ENCODE measurements at regions not wholly inside any gene's neighbourhood (a gene's known extent, or its start where the extent isn't known, plus 50 kb on each side); places are given as distances from the start of the nearest gene placed in this dataset.

DNA sequence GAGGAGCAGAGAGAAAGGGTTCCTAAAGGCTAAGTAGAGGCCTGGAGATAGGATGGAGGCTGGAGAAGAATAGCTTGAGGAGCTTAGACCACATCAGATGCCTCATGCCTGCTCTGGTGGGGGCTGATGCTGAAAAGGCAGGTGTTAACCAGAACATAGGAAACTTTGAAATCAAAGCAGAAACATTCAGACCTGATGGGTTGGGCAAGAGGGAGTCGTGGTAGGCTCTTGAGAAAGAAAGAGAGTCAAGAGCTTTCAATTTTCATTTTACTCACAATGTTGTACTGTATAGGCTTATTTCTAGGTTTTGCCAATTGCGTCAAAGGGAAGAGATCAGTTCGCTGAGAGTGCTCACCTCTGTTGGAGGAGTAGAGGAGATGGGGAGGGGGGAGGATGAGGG is 406.6 kb upstream of the SALL1 start:
- CTCF ChIA-PET = no interaction called here
- BruUV-seq (replicated peaks) = no TSS peak
- no peak overlapping the region for H3K27ac Mint-ChIP-seq (ENCODE audit: unreplicated experiment)
- H3K36me3 Mint-ChIP-seq (ENCODE audit: insufficient read depth, unreplicated experiment) = no peaks in the 10 kb centered on the region
- peaks cover 32% of the 10 kb centered on the region for H3K27me3 Mint-ChIP-seq (ENCODE audit: unreplicated experiment)
- intact Hi-C loops (cut with micrococcal nuclease; ENCODE audit: unreplicated experiment) = no loop called here
- DNase-seq = no peak
- H3K4me1 Mint-ChIP-seq (ENCODE audit: low read depth, unreplicated experiment) = no peaks in the 10 kb centered on the region
- no peaks in the 10 kb centered on the region for H3K9me3 Mint-ChIP-seq (ENCODE audit: low read depth, unreplicated experiment)
- H3K4me3 Mint-ChIP-seq (ENCODE audit: low read depth, unreplicated experiment) = no peak overlapping the region
- TF ChIP-seq, protein P1, sequence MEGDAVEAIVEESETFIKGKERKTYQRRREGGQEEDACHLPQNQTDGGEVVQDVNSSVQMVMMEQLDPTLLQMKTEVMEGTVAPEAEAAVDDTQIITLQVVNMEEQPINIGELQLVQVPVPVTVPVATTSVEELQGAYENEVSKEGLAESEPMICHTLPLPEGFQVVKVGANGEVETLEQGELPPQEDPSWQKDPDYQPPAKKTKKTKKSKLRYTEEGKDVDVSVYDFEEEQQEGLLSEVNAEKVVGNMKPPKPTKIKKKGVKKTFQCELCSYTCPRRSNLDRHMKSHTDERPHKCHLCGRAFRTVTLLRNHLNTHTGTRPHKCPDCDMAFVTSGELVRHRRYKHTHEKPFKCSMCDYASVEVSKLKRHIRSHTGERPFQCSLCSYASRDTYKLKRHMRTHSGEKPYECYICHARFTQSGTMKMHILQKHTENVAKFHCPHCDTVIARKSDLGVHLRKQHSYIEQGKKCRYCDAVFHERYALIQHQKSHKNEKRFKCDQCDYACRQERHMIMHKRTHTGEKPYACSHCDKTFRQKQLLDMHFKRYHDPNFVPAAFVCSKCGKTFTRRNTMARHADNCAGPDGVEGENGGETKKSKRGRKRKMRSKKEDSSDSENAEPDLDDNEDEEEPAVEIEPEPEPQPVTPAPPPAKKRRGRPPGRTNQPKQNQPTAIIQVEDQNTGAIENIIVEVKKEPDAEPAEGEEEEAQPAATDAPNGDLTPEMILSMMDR (IDR thresholded peaks at IDR 0.05; ENCODE audit: unreplicated experiment) = no peak

DNA sequence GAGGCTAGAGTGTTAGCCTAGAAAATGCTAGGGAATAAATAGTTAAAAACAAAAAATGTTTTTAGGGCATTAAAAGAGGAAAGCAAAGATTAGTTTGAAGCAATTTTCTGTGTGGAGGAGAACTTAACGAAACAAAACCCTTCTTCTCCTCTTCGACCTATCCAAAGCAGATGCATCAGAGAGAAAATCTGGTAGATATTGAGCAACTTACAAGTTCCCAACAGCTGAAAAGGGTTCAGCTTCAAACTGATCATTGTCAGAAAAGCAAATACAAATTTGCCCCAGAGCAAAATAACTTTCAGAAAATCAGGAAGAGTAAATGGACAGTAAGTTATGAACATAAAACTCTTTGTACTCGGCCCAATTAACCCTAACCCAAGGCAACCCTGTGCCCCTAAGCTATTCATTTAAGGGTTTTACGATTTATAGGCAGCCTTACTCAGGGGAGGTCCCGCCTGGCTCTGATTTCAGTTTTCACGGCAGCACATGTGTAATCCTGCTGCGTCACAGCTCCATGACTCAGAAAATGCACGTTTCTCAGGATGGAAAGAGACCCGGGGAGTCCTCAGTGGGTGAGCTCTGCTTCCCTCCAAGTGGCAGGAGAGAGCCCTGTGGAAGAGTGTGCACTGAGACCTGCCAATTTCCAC is 405.7 kb upstream of the SALL1 start:
- no peaks in the 10 kb centered on the region for H3K4me1 Mint-ChIP-seq (ENCODE audit: low read depth, unreplicated experiment)
- intact Hi-C loops (cut with micrococcal nuclease; ENCODE audit: unreplicated experiment) = no loop called here
- H3K4me3 Mint-ChIP-seq (ENCODE audit: low read depth, unreplicated experiment) = no peak overlapping the region
- CTCF ChIA-PET = interaction anchor here (0.6 kb wide), 1 partner anchor 1350 kb away, joined by 3 read pairs; no protein-coding TSS in a partner anchor
- no peaks in the 10 kb centered on the region for H3K9me3 Mint-ChIP-seq (ENCODE audit: low read depth, unreplicated experiment)
- H3K27ac Mint-ChIP-seq (ENCODE audit: unreplicated experiment) = no peak overlapping the region
- H3K36me3 Mint-ChIP-seq (ENCODE audit: insufficient read depth, unreplicated experiment) = no peaks in the 10 kb centered on the region
- peak; percentile 34 for DNase-seq
- TF ChIP-seq, protein P1 (IDR thresholded peaks at IDR 0.05; ENCODE audit: unreplicated experiment) = no peak
- peaks cover 33% of the 10 kb centered on the region for H3K27me3 Mint-ChIP-seq (ENCODE audit: unreplicated experiment)
- no TSS peak for BruUV-seq (replicated peaks)

DNA sequence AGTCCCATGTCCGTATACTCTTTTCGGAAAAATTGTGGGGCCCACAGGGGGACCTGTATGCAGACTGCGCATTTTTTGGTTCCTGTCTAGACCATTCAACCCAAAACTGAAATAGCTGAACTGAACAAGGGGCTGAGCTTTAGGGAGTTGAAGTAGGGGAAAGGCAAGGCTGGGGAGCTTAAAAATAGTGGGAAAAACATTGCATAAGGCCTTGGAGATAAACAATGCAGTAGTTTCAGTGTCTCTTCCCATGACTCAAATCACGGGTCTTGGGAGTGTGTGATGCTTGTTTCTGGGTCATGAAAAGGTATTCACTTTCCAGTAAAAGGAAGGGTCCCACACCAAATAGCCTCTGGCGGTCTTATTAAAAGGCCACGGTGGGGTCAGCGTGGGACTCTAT is 402.8 kb upstream of the SALL1 start:
- TF ChIP-seq, protein P1 (IDR thresholded peaks at IDR 0.05; ENCODE audit: unreplicated experiment) = no peak
- no peaks in the 10 kb centered on the region for H3K36me3 Mint-ChIP-seq (ENCODE audit: insufficient read depth, unreplicated experiment)
- CTCF ChIA-PET = no interaction called here
- DNase-seq = no peak
- H3K27me3 Mint-ChIP-seq (ENCODE audit: unreplicated experiment) = peaks cover 45% of the 10 kb centered on the region
- H3K4me1 Mint-ChIP-seq (ENCODE audit: low read depth, unreplicated experiment) = no peaks in the 10 kb centered on the region
- no peak overlapping the region for H3K27ac Mint-ChIP-seq (ENCODE audit: unreplicated experiment)
- intact Hi-C loops (cut with micrococcal nuclease; ENCODE audit: unreplicated experiment) = no loop called here
- no peak overlapping the region for H3K4me3 Mint-ChIP-seq (ENCODE audit: low read depth, unreplicated experiment)
- H3K9me3 Mint-ChIP-seq (ENCODE audit: low read depth, unreplicated experiment) = no peaks in the 10 kb centered on the region
- no TSS peak for BruUV-seq (replicated peaks)

DNA sequence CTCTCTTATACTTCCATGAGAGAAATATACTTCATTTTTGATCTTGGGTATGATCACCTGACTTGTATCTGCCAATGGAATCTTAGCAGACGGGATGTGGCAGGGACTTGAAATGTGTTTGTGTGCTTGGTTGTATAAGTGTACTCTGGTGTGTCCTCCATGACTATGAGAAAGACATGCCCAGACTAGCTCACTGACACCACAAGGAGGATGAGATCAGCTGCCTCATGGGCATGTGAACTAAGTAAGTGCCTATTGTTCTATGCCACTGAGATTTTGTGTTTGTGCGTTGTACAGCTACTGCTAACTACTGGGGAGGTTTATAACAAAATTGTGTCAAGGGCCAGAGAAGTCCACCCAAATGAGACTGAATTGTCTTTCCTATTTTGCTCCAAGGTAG is 402.2 kb upstream of the SALL1 start:
- no peak for DNase-seq
- H3K4me1 Mint-ChIP-seq (ENCODE audit: low read depth, unreplicated experiment) = no peaks in the 10 kb centered on the region
- H3K4me3 Mint-ChIP-seq (ENCODE audit: low read depth, unreplicated experiment) = no peak overlapping the region
- H3K27me3 Mint-ChIP-seq (ENCODE audit: unreplicated experiment) = peaks cover 41% of the 10 kb centered on the region
- no TSS peak for BruUV-seq (replicated peaks)
- no peaks in the 10 kb centered on the region for H3K36me3 Mint-ChIP-seq (ENCODE audit: insufficient read depth, unreplicated experiment)
- CTCF ChIA-PET = no interaction called here
- H3K9me3 Mint-ChIP-seq (ENCODE audit: low read depth, unreplicated experiment) = no peaks in the 10 kb centered on the region
- intact Hi-C loops (cut with micrococcal nuclease; ENCODE audit: unreplicated experiment) = no loop called here
- TF ChIP-seq, protein P1 (IDR thresholded peaks at IDR 0.05; ENCODE audit: unreplicated experiment) = no peak
- no peak overlapping the region for H3K27ac Mint-ChIP-seq (ENCODE audit: unreplicated experiment)

All from Calu3 (cell line).